Fibroblast of mammary gland (primary cell): ENCODE measurements at regions not wholly inside any gene's neighbourhood (a gene's known extent, or its start where the extent isn't known, plus 50 kb on each side); places are given as distances from the start of the nearest gene placed in this dataset.
"Not testable (repeated sequence)": the region's sequence is repeated elsewhere in the genome, so short reads cannot be mapped to it uniquely, and the experiment has no call there.

Source experiments
- DNase-seq: peaks from one replicate; pipeline ENCODE4 v3.0.0-alpha.2; 2010; ENCODE audit warnings: low read depth
- H3K4me3 ChIP-seq: 2 replicates; pipeline ENCODE4 v1.5.1; 2011; ENCODE audit warnings: low read depth, mild to moderate bottlenecking, low read length, moderate library complexity; ENCODE audit not compliant: control insufficient read depth
- TF ChIP-seq, protein P1 (sequence below): conservative IDR thresholded peaks from 2 replicates; pipeline ENCODE4 v1.5.1; 2011; ENCODE audit warnings: low read depth, low read length, inconsistent platforms; ENCODE audit not compliant: control insufficient read depth, insufficient read depth

DNA sequence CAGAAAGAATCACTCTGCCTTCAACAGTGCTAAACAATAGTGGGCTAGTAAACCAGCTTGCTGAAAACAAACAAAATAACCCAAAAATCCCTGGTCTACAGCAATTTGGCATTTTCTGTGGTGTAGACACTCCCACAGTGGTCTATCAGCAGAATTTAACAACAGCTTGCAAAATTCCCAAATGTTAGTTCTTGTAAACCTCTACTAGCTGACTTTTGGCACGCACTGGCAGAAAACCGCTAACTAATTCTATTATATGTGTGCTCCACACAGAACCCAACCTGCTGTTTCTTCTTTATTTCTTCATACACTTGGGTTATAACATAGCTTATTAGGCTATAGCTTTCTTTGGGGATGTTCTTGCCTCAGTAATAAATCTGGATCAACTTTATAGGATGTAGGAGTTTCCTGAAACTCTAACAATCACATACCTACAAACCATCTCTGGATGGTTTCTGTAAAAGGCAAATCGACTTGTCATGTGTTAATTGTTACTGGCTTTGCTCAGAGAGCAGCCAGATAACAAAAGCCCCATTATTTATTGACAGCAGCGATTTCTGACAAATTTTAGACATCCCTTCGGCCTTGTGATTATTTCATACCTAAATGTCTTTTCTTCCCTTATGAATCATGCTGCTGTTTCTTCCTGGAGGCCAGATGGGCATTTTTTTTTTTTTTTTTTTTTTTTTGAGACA lies 82.7 kb upstream of the NAA35 start:
- TF ChIP-seq, protein P1, sequence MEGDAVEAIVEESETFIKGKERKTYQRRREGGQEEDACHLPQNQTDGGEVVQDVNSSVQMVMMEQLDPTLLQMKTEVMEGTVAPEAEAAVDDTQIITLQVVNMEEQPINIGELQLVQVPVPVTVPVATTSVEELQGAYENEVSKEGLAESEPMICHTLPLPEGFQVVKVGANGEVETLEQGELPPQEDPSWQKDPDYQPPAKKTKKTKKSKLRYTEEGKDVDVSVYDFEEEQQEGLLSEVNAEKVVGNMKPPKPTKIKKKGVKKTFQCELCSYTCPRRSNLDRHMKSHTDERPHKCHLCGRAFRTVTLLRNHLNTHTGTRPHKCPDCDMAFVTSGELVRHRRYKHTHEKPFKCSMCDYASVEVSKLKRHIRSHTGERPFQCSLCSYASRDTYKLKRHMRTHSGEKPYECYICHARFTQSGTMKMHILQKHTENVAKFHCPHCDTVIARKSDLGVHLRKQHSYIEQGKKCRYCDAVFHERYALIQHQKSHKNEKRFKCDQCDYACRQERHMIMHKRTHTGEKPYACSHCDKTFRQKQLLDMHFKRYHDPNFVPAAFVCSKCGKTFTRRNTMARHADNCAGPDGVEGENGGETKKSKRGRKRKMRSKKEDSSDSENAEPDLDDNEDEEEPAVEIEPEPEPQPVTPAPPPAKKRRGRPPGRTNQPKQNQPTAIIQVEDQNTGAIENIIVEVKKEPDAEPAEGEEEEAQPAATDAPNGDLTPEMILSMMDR = no peak
- no peak overlapping the region for H3K4me3 ChIP-seq
- no peak for DNase-seq

- no peak for DNase-seq
- TF ChIP-seq, protein P1 = no peak
- H3K4me3 ChIP-seq = no peak overlapping the region
Observed at GRCh38 chr9:85859765-85860164, 81.2 kb upstream of the NAA35 start.

GRCh38 chr9:85861882-85862281 lies 79.1 kb upstream of the NAA35 start:
- H3K4me3 ChIP-seq, DNase-seq: not testable (repeated sequence)

- TF ChIP-seq, protein P1 = no peak
- no peak for DNase-seq
Observed at GRCh38 chr9:85863875-85864274, 77.1 kb upstream of the NAA35 start.

GRCh38 chr9:85871008-85871407 lies 69.9 kb upstream of the NAA35 start:
- no peak for DNase-seq
- TF ChIP-seq, protein P1 = no peak
- no peak overlapping the region for H3K4me3 ChIP-seq

More at GRCh38 chr9:85863875-85864274, 77.1 kb upstream of the NAA35 start:
- H3K4me3 ChIP-seq = no peak overlapping the region

GRCh38 chr9:85871683-85872082 lies 69.3 kb upstream of the NAA35 start:
- H3K4me3 ChIP-seq, DNase-seq: not testable (repeated sequence)

- TF ChIP-seq, protein P1 = no peak
- DNase-seq = no peak
- no peak overlapping the region for H3K4me3 ChIP-seq
Observed at GRCh38 chr9:85872463-85872862, 68.5 kb upstream of the NAA35 start.

DNA sequence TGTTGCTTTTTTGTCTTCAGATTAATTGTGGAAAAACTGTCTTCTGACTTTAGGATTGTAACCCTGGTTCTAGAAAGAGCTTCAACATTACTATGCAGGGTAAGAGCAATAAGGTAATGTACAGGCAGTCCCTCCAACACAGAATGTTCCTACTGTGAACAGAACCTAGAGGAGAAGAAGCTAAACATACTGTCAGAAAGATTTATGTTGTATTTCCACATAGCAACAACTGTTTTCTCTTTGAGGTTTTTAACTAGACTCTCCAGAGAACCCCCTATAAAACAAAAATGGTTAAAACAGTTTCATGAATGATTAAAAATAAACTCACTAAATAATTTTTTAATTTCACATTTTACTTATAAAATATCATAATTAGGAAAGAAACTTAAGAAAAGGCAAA lies 64.3 kb upstream of the NAA35 start:
- peak; percentile 5 for DNase-seq
- TF ChIP-seq, protein P1 = no peak
- H3K4me3 ChIP-seq = no peak overlapping the region

GRCh38 chr9:85878872-85879597 lies 61.9 kb upstream of the NAA35 start:
- DNase-seq, H3K4me3 ChIP-seq: not testable (repeated sequence)

GRCh38 chr9:85880507-85880906 lies 60.4 kb upstream of the NAA35 start:
- DNase-seq, H3K4me3 ChIP-seq: not testable (repeated sequence)
